ENCODE measurements at regions not wholly inside any gene's neighbourhood (a gene's known extent, or its start where the extent isn't known, plus 50 kb on each side); places are given as distances from the start of the nearest gene placed in this dataset.

DNA sequence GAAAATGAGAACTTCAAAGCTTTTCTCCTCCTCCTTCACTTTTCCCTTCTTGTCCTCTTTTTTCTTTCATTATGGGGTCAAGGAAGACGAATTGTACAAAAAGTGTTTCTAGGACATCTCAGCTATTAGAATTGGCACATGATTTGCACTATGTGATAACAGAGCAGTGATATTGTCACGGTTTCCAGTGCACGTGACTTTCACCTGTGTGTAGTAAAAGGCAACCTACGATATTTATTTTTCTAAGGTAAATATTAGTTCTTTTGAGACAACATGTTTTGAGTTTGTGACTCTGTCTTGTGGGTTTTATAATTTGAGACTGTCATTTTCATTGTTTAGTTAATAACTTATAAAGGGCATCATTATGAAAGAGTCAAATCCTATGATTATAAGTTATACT is 213.1 kb downstream of the PSAT1 start:
- Histone ChIP-seq H3K9me3 (peaks cover 0 to 16% (median 0%) of the 10 kb centered on the region in 4 donors), H3K36me3 (no peaks in the 10 kb centered on the region), H3K4me3 (no peak overlapping the region), H3K4me1 (no peaks in the 10 kb centered on the region), H3K27ac (no peak overlapping the region), H3K27me3 (no peaks in the 10 kb centered on the region)
- TF ChIP-seq EP300 (IDR thresholded peaks at IDR 0.05) (no peak), POLR2AphosphoS5 (IDR thresholded peaks at IDR 0.05) (no peak), POLR2A (IDR thresholded peaks at IDR 0.05) (no peak)
- TF ChIP-seq, protein P1, sequence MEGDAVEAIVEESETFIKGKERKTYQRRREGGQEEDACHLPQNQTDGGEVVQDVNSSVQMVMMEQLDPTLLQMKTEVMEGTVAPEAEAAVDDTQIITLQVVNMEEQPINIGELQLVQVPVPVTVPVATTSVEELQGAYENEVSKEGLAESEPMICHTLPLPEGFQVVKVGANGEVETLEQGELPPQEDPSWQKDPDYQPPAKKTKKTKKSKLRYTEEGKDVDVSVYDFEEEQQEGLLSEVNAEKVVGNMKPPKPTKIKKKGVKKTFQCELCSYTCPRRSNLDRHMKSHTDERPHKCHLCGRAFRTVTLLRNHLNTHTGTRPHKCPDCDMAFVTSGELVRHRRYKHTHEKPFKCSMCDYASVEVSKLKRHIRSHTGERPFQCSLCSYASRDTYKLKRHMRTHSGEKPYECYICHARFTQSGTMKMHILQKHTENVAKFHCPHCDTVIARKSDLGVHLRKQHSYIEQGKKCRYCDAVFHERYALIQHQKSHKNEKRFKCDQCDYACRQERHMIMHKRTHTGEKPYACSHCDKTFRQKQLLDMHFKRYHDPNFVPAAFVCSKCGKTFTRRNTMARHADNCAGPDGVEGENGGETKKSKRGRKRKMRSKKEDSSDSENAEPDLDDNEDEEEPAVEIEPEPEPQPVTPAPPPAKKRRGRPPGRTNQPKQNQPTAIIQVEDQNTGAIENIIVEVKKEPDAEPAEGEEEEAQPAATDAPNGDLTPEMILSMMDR (IDR thresholded peaks at IDR 0.05): no peak
- intact Hi-C loops (cut with DNase I; ENCODE audit: low total_unique reads): no loop called here
- 34 to 66% (median 37%) methylated on average over 4 of the region's 4 CpGs for WGBS, 5 donors
- peak in 1 of 2 donors; percentile 14 for DNase-seq

DNA sequence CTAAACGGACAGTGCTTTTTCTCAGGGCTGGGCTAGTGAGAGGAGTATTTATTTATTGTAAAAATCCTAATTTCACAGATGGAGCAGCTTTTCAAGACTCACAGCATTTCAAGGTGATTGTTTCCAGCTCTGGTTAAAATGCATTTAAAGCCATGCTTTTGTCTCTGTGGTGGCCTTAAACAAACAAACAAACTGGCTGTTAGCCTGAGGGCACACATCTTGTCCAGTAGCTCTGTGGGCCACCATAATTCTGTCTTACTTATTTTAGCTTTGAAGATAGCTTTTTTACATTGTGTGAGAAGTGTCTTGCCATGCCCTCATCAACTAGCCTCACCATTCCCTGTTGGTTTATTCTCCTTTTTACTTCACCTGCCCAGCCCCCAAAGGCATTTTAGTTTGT is 218.2 kb downstream of the PSAT1 start:
- no peak for DNase-seq
- WGBS, 5 donors: 44 to 62% (median 55%) methylated on average over 1 of the region's 1 CpG

DNA sequence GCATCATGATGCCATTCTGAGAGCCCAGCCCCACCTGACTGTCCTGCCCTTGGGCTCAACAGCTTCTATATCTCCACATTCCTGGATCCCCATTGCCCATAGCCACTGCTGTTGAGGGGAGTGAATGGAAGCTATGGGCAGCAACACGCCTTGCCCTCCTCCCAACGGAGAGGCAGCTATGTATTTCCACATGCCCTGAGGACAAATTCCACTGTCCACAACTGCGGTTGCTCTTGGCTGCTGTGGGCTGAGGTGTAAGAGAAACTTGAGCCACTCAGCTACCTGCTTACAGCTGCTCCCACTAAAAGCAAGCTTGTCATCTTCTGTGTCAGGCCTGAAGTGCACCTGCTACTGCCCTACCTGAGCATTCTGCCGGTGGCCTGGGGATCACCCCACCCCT is 222.9 kb downstream of the PSAT1 start:
- DNase-seq: no peak
- 91 to 96% (median 95%) methylated on average over 3 to 4 of the region's 4 CpGs for WGBS, 5 donors
- intact Hi-C loops (cut with DNase I; ENCODE audit: low total_unique reads): no loop called here
- Histone ChIP-seq H3K27ac (no peak overlapping the region), H3K36me3 (no peaks in the 10 kb centered on the region), H3K4me1 (no peaks in the 10 kb centered on the region), H3K9me3 (peaks cover 7 to 42% (median 28%) of the 10 kb centered on the region in 4 donors), H3K27me3 (no peaks in the 10 kb centered on the region), H3K4me3 (no peak overlapping the region)
- TF ChIP-seq EP300 (IDR thresholded peaks at IDR 0.05): no peak
- TF ChIP-seq POLR2A (IDR thresholded peaks at IDR 0.05): no peak
- TF ChIP-seq POLR2AphosphoS5 (IDR thresholded peaks at IDR 0.05): no peak
- TF ChIP-seq, protein P1 (IDR thresholded peaks at IDR 0.05): no peak

More for the DNA sequence above, 218.2 kb downstream of the PSAT1 start:
- Histone ChIP-seq H3K27me3 (no peaks in the 10 kb centered on the region), H3K4me1 (no peaks in the 10 kb centered on the region), H3K27ac (no peak overlapping the region), H3K36me3 (no peaks in the 10 kb centered on the region), H3K4me3 (no peak overlapping the region), H3K9me3 (peaks cover 0 to 36% (median 12%) of the 10 kb centered on the region in 4 donors)
- no peak for TF ChIP-seq POLR2A (IDR thresholded peaks at IDR 0.05)
- TF ChIP-seq, protein P1 (IDR thresholded peaks at IDR 0.05): no peak
- TF ChIP-seq EP300 (IDR thresholded peaks at IDR 0.05): no peak
- TF ChIP-seq POLR2AphosphoS5 (IDR thresholded peaks at IDR 0.05): no peak
- intact Hi-C loops (cut with DNase I; ENCODE audit: low total_unique reads): no loop called here

DNA sequence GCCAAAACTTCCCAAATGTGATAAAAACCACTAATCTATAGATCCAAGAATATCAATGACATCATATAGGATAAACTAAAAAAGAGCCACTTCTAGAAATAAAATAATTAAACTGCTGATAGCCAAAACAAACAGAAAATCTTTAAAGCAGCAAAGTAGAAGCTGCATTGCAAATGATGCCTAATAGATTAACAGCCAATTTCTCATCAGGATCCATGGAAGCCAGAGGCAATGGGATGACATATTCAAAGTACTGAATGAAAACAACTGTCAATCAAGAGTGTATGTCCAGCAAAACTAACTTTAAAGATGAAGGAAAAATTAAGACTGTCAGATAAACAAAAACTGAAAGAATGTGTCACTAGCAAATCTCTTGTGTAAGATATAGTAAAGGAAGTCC is 224.8 kb downstream of the PSAT1 start:
- H3K9me3 ChIP-seq: peaks cover 7 to 42% (median 28%) of the 10 kb centered on the region in 4 donors
- H3K4me3 ChIP-seq: no peak overlapping the region
- H3K36me3 ChIP-seq: no peaks in the 10 kb centered on the region
- intact Hi-C loops (cut with DNase I; ENCODE audit: low total_unique reads): no loop called here
- H3K27ac ChIP-seq: no peak overlapping the region
- H3K27me3 ChIP-seq: no peaks in the 10 kb centered on the region
- no peaks in the 10 kb centered on the region for H3K4me1 ChIP-seq
- TF ChIP-seq POLR2A (IDR thresholded peaks at IDR 0.05) (no peak), EP300 (IDR thresholded peaks at IDR 0.05) (no peak), POLR2AphosphoS5 (IDR thresholded peaks at IDR 0.05) (no peak)
- TF ChIP-seq, protein P1 (IDR thresholded peaks at IDR 0.05): no peak
- DNase-seq: no peak

Data from stomach (tissue), 8 donors.